NCI-H1694 (cell line): ENCODE measurements at regions not wholly inside any gene's neighbourhood (a gene's known extent, or its start where the extent isn't known, plus 50 kb on each side); places are given as distances from the start of the nearest gene placed in this dataset.
"Not testable (repeated sequence)": the region's sequence is repeated elsewhere in the genome, so short reads cannot be mapped to it uniquely, and the experiment has no call there.

Source experiments
- DNase-seq: peaks from one replicate; lab custom pipeline; 2025; lab: John Stamatoyannopoulos, UW

DNA sequence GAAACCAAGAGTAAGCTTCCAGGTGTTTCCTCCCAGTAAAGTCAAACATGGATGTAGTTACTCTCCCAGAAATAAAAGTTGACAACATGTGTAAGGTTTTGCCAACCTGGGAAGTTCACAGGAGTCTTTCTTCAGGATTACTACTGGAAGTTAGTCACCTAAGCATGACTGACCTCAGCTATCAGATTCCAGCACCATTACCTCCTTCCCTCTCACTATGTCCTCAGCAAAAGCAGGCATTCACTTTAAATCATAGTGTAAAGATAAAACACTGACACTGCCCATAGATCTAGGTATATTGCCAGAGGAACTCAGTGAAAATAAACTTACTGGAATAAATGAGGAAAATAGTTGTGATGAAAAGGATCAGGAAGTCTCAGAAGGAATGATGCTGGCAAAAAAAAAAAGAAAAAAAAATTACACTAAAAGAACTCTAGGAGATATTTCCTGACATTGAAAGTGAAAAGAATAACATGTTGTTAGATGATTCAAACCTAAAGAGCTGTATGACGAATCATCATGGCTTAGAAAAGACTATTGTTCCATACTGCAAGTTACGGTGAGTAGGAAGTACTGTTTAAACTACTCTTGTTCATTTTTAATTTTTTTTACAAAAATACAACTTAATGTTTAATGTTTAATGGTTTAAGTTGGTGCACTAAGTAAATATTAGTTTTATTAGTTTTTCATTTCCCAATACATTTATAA lies 484.5 kb upstream of the ZNF804A start:
- DNase-seq = no peak

DNA sequence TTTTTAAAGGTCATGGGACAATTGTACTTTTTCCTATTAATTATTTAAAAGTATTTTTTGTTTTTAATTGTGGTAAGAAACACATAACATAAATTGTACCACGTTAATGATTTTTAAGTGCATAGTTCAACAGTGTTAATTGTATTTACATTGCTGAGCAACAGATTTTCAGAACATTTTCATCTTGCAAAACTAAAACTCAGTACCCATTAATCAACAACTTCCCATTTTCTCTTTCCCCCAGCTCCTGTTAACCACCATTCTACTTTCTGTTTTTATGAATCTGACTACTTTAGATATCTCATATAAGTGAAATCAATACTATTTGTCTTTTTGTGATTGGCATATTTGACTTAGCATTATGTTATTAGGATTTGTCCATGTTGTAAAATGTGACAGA lies 483.9 kb upstream of the ZNF804A start:
- no peak for DNase-seq

GRCh38 chr2:184119989-184120800 lies 478.1 kb upstream of the ZNF804A start:
- DNase-seq = no peak

DNA sequence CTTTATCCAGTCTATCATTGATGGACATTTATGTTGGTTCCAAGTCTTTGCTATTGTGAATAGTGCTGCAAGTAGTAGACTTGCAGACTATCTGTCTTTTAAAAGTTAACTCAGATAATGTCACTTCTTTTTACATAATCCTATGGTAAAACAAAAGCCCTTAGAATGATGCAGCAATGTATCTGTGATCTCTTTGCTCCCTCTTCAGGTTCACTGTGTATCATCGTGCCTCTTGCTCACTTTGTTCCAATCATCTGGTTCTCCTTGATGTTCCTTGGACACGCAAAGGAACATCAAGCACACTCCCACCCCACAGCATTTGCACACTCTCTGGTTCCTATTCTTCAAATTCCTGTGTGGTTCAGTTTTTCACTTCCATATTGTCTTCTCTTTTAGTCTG lies 472.5 kb upstream of the ZNF804A start:
- DNase-seq = no peak

DNA sequence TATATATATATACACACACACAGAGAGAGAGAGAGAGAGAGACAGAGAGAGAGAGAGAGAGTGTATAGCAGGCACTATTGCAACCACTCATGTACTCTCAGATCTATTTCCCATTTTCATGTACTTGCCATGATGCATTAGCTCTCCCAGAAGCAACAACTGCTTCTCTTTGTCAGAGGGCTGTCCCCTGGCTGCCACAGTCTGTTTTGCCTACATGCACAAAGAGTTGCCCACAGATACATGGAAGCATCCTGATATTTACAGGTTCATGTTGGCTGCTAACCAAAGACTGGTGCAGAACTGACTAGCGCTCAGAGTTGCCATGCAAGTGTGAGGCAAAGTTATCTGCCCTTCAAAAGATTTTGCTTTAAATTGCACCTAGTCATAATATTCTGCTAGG lies 469.3 kb upstream of the ZNF804A start:
- no peak for DNase-seq

GRCh38 chr2:184137955-184138354 lies 460.4 kb upstream of the ZNF804A start:
- no peak for DNase-seq

GRCh38 chr2:184141866-184142265 lies 456.5 kb upstream of the ZNF804A start:
- DNase-seq = no peak

- no peak for DNase-seq
These were observed 443.9 kb upstream of the ZNF804A start for GRCh38 chr2:184154438-184154837.

- DNase-seq = no peak
These were observed 442.5 kb upstream of the ZNF804A start for GRCh38 chr2:184155791-184156190.

DNA sequence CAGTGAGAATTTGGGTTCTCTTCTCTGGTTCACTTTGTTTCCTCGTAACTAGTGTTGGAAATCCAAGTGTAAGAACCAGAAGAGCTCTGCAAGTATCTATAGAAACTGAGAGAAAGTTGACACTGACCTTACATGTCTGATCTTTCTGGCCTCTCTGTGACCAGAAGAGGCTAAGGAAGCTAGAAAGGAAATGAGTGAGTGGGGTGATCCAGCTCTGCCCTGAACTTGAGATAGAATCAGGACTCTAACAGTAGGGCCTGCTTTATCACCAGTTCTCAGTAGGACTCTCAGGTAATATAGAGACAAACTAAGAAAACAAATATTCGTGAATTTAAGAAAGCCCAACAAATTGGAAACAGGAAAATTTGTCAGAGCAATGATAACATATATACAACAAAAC lies 441.2 kb upstream of the ZNF804A start:
- no peak for DNase-seq

DNA sequence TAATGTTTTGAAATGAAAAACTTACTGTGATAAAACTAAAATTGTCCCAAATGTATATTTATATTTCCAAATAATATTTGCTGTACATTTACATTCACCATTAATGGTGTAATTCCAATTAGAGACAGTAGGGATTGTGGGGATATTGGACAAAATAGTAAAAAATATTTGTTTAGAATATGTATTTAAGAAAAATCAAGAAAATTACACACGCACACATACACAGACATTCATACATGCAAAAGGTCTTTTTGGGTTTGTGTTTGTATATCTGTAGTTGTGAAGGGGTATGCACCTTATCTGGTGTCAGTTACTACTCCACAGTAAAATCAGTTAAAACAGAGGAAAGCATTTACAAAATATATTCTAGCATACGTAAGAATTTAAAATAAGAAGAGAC lies 435.9 kb upstream of the ZNF804A start:
- DNase-seq = no peak

GRCh38 chr2:184168823-184169222 lies 429.5 kb upstream of the ZNF804A start:
- not testable (repeated sequence) for DNase-seq

DNA sequence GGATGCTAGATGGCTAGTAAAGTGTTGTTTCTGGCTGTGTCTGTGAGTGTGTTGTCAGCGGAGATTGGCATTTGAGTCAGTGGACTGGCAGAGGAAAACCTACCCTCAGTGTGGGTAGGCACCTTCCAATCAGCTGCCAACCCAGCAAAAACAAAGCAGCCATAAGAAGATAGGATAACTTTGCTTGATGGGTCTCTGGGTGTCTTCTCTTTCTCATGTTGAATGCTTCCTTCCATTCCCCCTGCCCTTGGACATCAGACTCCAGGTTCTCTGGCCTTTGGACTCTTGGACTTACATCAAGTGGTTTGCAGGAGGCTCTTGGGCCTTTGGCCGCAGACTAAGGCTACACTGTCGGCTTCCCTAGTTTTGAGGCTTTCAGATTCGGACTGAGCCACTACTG lies 429.0 kb upstream of the ZNF804A start:
- DNase-seq = no peak

DNA sequence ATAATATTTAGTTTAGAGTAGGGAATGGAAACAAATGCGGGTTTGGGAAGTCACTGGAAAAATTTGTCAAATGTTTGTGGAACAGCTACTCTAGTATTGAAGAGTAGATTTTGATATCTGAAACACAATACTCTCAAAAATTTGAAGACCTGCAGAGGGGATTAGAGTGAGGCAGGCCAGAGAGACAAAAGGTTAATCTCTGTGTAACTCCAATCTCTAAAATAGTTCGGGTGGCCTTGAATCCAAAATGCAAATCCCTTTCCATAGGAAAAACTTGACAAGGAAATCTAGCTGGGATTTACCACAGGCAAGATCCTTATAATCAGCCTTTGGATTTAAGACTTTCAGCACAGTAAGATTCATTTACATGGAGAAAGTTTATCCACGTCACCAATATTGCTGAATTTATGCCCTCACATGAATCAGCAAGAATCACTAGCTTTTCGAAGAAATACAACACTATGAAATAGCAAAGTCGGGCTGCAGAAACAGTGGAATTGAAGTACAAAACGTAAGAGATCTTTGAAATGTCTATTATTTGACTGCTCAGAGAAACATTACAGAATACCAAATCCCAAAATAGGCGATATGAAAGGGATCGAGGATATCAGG lies 423.7 kb upstream of the ZNF804A start:
- DNase-seq = no peak

DNA sequence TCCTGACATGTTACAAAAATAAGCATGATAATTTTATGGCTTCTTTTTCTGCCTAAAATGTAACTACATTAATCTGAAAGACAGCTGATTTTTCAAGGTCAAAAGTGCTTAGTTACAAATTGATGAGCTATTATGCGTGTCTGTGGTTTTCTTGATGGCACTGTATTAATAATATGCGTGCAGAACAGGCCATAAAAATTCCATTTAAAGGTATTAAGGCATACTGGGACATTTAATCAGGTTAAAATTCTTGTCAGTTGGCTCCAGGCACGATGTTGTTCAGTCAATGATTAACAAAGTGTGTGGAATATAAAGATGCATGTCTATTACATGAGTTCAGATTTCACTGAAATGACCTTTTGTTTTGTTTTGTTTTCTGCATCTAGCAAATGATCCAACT lies 420.1 kb upstream of the ZNF804A start:
- no peak for DNase-seq

GRCh38 chr2:184186436-184186835 lies 411.9 kb upstream of the ZNF804A start:
- no peak for DNase-seq

GRCh38 chr2:184187421-184187971 lies 410.8 kb upstream of the ZNF804A start:
- DNase-seq = no peak

DNA sequence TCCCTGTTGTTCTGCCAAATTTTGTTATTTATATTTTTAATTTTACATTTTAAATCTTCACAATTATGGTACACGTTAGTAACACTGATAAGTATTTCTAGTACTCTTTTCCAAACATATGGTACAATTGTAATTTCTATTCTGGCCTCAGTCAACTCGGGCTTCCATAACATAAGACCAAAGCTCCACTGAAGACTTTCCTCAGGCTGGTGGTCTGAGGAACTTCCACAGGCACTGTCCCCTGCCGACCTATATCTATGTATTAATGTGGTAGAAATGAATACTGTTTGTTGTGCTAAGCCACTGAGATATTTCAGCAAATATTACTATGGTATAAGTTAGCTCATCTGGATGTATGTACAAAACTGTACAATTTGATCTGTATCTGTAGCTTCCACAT lies 407.6 kb upstream of the ZNF804A start:
- no peak for DNase-seq

- DNase-seq = no peak
These were observed 405.7 kb upstream of the ZNF804A start for GRCh38 chr2:184192649-184193048.

- no peak for DNase-seq
These were observed 400.9 kb upstream of the ZNF804A start for GRCh38 chr2:184197413-184197812.

GRCh38 chr2:184198791-184199190 lies 399.5 kb upstream of the ZNF804A start:
- DNase-seq = not testable (repeated sequence)

DNA sequence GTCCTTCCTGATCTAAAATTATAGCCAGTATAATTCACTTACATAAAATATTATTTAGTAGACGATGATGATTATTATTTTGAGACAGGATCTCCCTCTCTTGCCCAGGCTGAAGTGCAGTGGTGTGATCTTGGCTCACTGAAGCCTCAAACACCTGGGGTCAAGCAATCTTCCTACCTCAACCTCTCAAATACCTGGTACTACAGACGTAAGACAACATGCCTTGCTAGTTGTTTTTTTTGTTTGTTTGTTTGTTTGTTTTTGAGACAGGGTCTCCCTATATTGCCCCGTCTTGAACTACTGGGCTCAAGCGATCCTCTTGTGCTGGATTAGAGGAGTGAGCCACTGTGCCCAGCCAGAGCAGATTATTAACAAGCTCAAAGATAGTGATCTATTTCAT lies 399.1 kb upstream of the ZNF804A start:
- no peak for DNase-seq

DNA sequence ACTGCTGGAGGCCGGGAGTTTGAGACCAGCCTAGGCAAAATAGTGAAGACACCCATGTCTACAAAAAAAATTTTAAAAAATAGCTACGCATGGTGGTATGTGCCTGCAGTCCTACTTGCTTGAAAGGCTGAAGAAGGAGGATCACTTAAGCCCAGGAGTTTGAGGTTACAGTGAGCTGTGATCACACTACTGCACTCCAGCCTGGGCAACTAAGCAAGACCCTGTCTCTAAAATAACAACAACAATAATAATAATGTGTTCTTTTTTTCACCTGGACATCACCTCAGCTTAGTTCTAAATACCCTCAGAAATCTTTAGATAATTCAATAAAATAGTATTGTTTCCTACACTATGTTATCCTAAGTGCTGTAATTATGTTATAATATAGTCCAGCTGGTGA lies 397.1 kb upstream of the ZNF804A start:
- DNase-seq = no peak
